ENCODE measurements at regions not wholly inside any gene's neighbourhood (a gene's known extent, or its start where the extent isn't known, plus 50 kb on each side); places are given as distances from the start of the nearest gene placed in this dataset.
A peak's percentile ranks its signal among the peaks of the same experiment; 100 is the strongest.

DNA sequence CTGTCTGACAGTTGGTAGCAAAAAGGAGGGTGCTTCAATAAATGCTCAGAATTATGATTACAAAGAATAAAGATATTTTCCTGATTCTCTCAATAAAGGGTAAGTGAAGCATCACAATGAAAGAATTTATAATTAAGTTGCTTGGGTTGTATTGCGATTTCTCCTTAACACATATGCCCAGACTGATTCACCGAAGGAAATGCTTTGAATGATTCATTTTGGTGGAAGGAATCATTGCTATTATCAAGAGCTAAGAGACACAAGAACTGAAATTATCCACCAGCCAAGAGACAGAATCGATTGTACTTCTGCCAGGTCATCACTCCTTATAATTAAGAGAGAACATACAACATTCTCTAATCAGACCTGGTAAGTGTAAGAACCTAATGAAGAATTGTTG lies 301.4 kb downstream of the NR4A2 start:
- TF ChIP-seq, protein P1, sequence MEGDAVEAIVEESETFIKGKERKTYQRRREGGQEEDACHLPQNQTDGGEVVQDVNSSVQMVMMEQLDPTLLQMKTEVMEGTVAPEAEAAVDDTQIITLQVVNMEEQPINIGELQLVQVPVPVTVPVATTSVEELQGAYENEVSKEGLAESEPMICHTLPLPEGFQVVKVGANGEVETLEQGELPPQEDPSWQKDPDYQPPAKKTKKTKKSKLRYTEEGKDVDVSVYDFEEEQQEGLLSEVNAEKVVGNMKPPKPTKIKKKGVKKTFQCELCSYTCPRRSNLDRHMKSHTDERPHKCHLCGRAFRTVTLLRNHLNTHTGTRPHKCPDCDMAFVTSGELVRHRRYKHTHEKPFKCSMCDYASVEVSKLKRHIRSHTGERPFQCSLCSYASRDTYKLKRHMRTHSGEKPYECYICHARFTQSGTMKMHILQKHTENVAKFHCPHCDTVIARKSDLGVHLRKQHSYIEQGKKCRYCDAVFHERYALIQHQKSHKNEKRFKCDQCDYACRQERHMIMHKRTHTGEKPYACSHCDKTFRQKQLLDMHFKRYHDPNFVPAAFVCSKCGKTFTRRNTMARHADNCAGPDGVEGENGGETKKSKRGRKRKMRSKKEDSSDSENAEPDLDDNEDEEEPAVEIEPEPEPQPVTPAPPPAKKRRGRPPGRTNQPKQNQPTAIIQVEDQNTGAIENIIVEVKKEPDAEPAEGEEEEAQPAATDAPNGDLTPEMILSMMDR (IDR thresholded peaks at IDR 0.05): no peak
- intact Hi-C loops (cut with DNase I): no loop called here
- no peak for DNase-seq
- Histone ChIP-seq H3K9ac (ENCODE audit: low read depth in 2 of 2, low read length in 2 of 2) (no peak overlapping the region), H3K36me3 (no peaks in the 10 kb centered on the region), H3K27me3 (no peaks in the 10 kb centered on the region), H3K4me1 (no peaks in the 10 kb centered on the region), H3K9me3 (no peaks in the 10 kb centered on the region), H3K27ac (no peak overlapping the region), H3K4me3 (no peak overlapping the region)

DNA sequence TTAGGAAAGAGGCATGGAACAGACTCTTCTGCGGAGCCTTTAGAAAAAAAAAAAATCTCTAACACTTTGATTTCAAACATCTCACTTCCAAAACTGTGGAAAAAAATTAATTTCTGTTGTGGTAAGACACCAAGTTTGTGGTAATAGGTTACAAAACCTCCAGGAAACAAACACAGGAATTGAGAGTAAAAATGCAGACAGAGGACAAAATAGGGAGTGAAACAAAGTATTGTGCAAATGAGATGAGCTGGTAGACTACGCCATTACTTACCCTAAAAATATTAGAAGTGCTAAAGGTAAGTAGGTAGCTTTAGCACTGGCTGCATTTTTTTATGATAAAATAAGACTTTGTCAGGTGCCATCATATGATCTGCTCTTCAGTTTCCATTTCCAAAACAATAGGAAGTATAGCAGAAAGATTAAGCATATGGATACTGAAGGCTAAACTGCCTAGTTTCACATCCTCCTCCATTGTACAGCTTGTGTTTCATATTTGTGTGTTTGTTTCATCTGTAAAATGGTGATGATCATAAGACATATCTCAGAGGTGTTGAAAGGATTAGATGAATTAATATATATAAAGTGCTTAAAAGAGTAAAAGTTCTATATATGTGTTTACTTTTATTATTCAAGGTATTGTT lies 309.2 kb downstream of the NR4A2 start:
- intact Hi-C loops (cut with DNase I): no loop called here
- DNase-seq: no peak
- Histone ChIP-seq H3K4me1 (no peaks in the 10 kb centered on the region), H3K27me3 (no peaks in the 10 kb centered on the region), H3K27ac (no peak overlapping the region), H3K9me3 (no peaks in the 10 kb centered on the region), H3K4me3 (no peak overlapping the region), H3K9ac (ENCODE audit: low read depth in 2 of 2, low read length in 2 of 2) (no peak overlapping the region), H3K36me3 (no peaks in the 10 kb centered on the region)
- TF ChIP-seq, protein P1 (IDR thresholded peaks at IDR 0.05): no peak

DNA sequence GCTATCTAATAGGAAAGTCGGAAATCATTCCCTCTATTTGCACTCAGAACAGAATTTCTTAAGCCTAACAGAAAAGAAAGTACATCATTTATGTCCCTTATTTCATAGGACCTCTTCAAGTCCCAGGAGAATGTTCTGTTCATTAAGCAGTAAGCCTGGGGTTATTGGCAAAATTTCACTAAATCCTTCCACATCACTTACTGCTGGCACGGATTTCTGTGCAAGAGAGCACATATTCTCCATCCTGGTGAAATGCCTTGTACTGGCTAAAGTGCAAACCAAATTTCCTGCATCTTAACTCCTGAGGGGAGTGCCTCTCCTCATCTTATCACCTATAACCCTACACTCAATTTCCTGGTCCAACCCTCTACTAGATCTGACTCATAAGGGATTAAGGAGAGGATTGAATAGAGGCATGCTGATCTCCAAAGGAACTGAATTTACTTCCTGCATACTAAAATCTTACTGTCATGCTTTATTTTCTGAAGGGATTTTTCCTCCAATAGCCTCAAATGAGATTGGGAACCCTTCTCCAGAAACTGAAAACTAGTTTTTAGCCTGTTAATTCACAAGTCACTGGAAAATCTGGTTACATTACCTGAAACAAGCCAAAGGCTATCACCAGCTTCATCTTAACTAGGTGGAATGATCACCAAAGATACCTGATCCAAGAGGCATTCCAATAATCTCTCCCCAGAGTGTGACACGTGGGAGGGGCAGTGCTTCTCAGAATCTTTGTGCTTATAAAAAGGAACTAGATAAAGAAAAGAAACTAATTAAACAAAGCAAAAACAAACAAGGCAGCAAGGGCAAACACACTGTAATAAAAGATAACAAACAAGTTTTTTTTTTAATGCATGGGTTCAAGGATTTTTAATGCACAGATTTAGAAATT lies 311.1 kb downstream of the NR4A2 start:
- no peaks in the 10 kb centered on the region for H3K9me3 ChIP-seq
- no peaks in the 10 kb centered on the region for H3K36me3 ChIP-seq
- H3K4me1 ChIP-seq: no peaks in the 10 kb centered on the region
- peak overlapping the region; percentile 38 for H3K27ac ChIP-seq
- no peak overlapping the region for H3K4me3 ChIP-seq
- intact Hi-C loops (cut with DNase I): no loop called here
- H3K9ac ChIP-seq (ENCODE audit: low read depth in 2 of 2, low read length in 2 of 2): no peak overlapping the region
- peak; percentile 43 for DNase-seq
- H3K27me3 ChIP-seq: no peaks in the 10 kb centered on the region
- TF ChIP-seq, protein P1 (IDR thresholded peaks at IDR 0.05): no peak

DNA sequence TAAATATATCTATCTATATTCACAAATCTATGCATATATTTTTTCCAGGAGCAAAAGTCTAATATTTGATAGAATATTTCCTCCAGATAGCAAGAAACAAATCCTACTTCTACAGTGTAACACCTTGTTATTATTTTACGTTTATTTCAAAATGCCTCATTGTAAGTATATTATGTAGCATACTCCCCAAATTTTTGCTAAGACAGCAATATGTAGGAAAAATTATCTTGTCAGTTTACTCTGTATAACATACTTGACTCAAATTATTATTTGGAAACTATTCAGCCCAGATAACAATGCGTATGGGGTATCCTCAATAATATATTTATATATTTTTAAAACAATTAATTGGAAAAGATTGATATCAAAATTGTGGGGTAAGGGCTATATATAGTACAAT lies 313.2 kb downstream of the NR4A2 start:
- H3K27ac ChIP-seq: no peak overlapping the region
- no peaks in the 10 kb centered on the region for H3K27me3 ChIP-seq
- H3K4me3 ChIP-seq: no peak overlapping the region
- no peaks in the 10 kb centered on the region for H3K36me3 ChIP-seq
- H3K9ac ChIP-seq (ENCODE audit: low read depth in 2 of 2, low read length in 2 of 2): no peak overlapping the region
- intact Hi-C loops (cut with DNase I): no loop called here
- no peaks in the 10 kb centered on the region for H3K9me3 ChIP-seq
- no peaks in the 10 kb centered on the region for H3K4me1 ChIP-seq
- TF ChIP-seq, protein P1 (IDR thresholded peaks at IDR 0.05): no peak
- no peak for DNase-seq

DNA sequence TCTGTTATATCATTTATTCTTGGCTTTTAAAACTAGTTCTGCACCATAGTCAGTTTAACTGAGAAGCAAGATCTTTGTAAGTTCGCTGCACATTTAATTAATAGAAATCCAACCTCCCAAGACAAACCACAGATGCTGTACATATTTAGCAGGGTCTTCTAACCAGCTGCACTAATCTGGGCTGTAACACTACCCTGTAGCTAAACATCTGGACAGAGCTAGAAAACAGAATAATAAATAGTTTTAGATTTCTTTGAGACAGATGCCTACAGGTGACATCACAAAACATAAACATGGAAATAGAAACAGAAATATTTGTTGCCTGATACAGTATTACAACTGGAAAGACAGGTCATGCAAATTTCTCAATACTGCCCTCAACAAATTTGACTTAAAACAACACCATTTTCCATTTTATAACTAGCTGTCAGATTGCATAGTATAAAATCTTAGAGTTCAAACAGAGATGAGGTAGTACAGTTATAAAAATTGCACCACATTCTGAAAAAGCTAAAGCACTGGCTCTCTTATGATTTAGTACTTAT lies 315.1 kb downstream of the NR4A2 start:
- Histone ChIP-seq H3K36me3 (no peaks in the 10 kb centered on the region), H3K4me3 (no peak overlapping the region), H3K4me1 (no peaks in the 10 kb centered on the region), H3K27ac (no peak overlapping the region), H3K9ac (ENCODE audit: low read depth in 2 of 2, low read length in 2 of 2) (no peak overlapping the region), H3K27me3 (no peaks in the 10 kb centered on the region), H3K9me3 (no peaks in the 10 kb centered on the region)
- DNase-seq: no peak
- TF ChIP-seq, protein P1 (IDR thresholded peaks at IDR 0.05): no peak
- intact Hi-C loops (cut with DNase I): no loop called here
